GM08714 (cell line): ENCODE measurements at regions not wholly inside any gene's neighbourhood (a gene's known extent, or its start where the extent isn't known, plus 50 kb on each side); places are given as distances from the start of the nearest gene placed in this dataset.
"Not testable (repeated sequence)": the region's sequence is repeated elsewhere in the genome, so short reads cannot be mapped to it uniquely, and the experiment has no call there.

Experiments used
- H3K4me3 ChIP-seq: fragments of 200-500 bp; sonication (Bioruptor generic); 2 replicates; pipeline ENCODE4 v1.5.1; 2014; ENCODE audit warnings: mild to moderate bottlenecking, low read length, inconsistent platforms
- ZNF274 ChIP-seq: IDR thresholded peaks from 2 replicates; pipeline ENCODE4 v1.6.1; 2012; ENCODE audit warnings: mild to moderate bottlenecking, low read depth, low read length

- H3K4me3 ChIP-seq: no peak overlapping the region
- no peak for TF ChIP-seq ZNF274
These were observed 83.4 kb upstream of the ZNF169 start for GRCh38 chr9:94175669-94176068.

- no peak for TF ChIP-seq ZNF274
- no peak overlapping the region for H3K4me3 ChIP-seq
These were observed 82.5 kb upstream of the ZNF169 start for GRCh38 chr9:94176608-94177007.

GRCh38 chr9:94178927-94179326 lies 80.2 kb upstream of the ZNF169 start:
- H3K4me3 ChIP-seq: no peak overlapping the region
- TF ChIP-seq ZNF274: no peak

GRCh38 chr9:94181408-94182181 lies 77.5 kb upstream of the ZNF169 start:
- no peak for TF ChIP-seq ZNF274
- no peak overlapping the region for H3K4me3 ChIP-seq

- H3K4me3 ChIP-seq: no peak overlapping the region
- no peak for TF ChIP-seq ZNF274
These were observed 76.6 kb upstream of the ZNF169 start for GRCh38 chr9:94182532-94182931.

- no peak overlapping the region for H3K4me3 ChIP-seq
- no peak for TF ChIP-seq ZNF274
These were observed 75.7 kb upstream of the ZNF169 start for GRCh38 chr9:94183240-94183999.

GRCh38 chr9:94188246-94188645 lies 70.9 kb upstream of the ZNF169 start:
- no peak for TF ChIP-seq ZNF274
- no peak overlapping the region for H3K4me3 ChIP-seq

- not testable (repeated sequence) for H3K4me3 ChIP-seq
These were observed 67.4 kb upstream of the ZNF169 start for GRCh38 chr9:94191706-94192105.

- H3K4me3 ChIP-seq: no peak overlapping the region
- TF ChIP-seq ZNF274: no peak
These were observed 60.7 kb upstream of the ZNF169 start for GRCh38 chr9:94198414-94198813.

GRCh38 chr9:94199776-94200175 lies 59.3 kb upstream of the ZNF169 start:
- no peak overlapping the region for H3K4me3 ChIP-seq
- no peak for TF ChIP-seq ZNF274

GRCh38 chr9:94204174-94204573 lies 54.9 kb upstream of the ZNF169 start:
- H3K4me3 ChIP-seq: no peak overlapping the region
- peak; percentile 49 for TF ChIP-seq ZNF274

GRCh38 chr9:94207781-94208180 lies 51.3 kb upstream of the ZNF169 start:
- no peak overlapping the region for H3K4me3 ChIP-seq
- no peak for TF ChIP-seq ZNF274
